Cardiac fibroblast (primary cell): ENCODE measurements at regions not wholly inside any gene's neighbourhood (a gene's known extent, or its start where the extent isn't known, plus 50 kb on each side); places are given as distances from the start of the nearest gene placed in this dataset.
A peak's percentile ranks its signal among the peaks of the same experiment; 100 is the strongest.

Experiments
- DNase-seq, 2 donors: peaks; one replicate each; pipeline versions ENCODE4 v3.0.0 to v3.0.0-alpha.2; 2010; ENCODE audit warnings: low read depth in 2 of 2
- H3K4me3 ChIP-seq, 2 donors: replicated peaks in 1 of 2; 1 replicate in 1 of 2; 2 replicates in 1 of 2; pipeline ENCODE4 v1.5.1; 2011; ENCODE audit warnings: low read depth in 2 of 2, low read length in 2 of 2, mild to moderate bottlenecking in 2 of 2, moderate library complexity in 1 of 2
- TF ChIP-seq, protein P1 (sequence below): IDR thresholded peaks from one replicate; pipeline ENCODE4 v1.5.1; 2011; ENCODE audit warnings: low read depth, mild to moderate bottlenecking, low read length, inconsistent platforms

- H3K4me3 ChIP-seq = no peak overlapping the region
- DNase-seq = peak; percentile 80 to 89
- TF ChIP-seq, protein P1, sequence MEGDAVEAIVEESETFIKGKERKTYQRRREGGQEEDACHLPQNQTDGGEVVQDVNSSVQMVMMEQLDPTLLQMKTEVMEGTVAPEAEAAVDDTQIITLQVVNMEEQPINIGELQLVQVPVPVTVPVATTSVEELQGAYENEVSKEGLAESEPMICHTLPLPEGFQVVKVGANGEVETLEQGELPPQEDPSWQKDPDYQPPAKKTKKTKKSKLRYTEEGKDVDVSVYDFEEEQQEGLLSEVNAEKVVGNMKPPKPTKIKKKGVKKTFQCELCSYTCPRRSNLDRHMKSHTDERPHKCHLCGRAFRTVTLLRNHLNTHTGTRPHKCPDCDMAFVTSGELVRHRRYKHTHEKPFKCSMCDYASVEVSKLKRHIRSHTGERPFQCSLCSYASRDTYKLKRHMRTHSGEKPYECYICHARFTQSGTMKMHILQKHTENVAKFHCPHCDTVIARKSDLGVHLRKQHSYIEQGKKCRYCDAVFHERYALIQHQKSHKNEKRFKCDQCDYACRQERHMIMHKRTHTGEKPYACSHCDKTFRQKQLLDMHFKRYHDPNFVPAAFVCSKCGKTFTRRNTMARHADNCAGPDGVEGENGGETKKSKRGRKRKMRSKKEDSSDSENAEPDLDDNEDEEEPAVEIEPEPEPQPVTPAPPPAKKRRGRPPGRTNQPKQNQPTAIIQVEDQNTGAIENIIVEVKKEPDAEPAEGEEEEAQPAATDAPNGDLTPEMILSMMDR = no peak
Measured at GRCh38 chr17:77881545-77881944, 77.0 kb upstream of the TNRC6C start.

DNA sequence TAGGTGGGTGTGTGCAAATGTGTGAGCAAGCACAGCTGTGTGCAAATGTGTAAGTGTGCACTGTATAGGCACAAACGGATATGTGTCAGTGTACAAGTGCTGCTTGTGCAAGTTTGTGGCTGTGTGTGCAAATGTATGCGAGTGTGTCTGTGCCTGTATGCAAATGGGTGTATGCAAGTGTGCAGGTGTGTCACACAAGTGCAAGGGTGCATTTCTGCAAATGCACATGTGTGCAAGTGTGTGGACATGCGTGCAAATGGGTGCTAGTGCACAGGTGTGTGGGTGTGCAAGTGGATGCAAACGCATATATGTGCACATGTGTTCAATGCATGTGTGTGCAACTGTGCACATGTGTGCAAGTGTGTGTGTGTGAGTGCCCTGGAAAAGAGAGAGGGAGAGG is 76.5 kb upstream of the TNRC6C start:
- H3K4me3 ChIP-seq = no peak overlapping the region
- no peak for DNase-seq
- TF ChIP-seq, protein P1 = no peak

DNA sequence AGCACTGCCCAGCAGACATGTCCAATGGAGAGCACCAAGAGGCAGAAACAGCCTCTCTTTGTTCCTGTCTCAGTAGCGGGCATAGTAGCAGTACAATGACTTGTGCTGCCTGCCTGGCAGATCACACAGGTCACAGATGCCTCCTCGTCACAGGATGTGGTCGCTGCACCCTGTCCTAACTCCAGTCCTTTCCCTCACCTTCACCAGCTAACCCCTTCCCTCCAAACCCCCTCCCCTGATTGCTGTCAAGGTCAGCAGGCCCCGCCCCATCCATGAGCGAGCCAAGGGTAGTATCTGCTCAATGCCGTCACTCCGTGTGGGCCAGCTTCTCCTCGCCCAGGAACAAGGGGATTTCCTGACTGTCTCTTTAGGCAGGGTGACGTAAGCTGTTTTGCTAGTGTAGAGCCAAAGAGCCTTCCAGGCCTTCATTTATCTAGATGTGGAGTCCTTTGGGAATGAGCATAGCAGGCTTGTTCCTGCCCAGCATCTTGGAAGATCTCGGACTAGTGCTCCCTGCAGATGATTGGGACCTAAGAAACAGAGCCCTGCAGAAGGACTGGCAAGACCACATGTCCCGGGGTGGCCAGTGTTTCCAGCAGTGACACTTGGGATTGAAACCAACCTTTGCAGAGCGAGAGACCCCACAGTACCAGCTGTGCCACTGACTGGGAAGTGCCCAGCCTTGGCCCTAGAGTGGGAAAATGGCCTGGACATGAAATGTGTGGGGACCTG is 75.9 kb upstream of the TNRC6C start:
- no peak overlapping the region for H3K4me3 ChIP-seq
- TF ChIP-seq, protein P1 = no peak
- DNase-seq = peak; percentile 89 to 92

- no peak for DNase-seq
- TF ChIP-seq, protein P1 = no peak
- no peak overlapping the region for H3K4me3 ChIP-seq
Measured at GRCh38 chr17:77883213-77883650, 75.3 kb upstream of the TNRC6C start.

GRCh38 chr17:77884019-77884418 is 74.5 kb upstream of the TNRC6C start:
- DNase-seq = peak in 1 of 2 donors; percentile 39
- no peak overlapping the region for H3K4me3 ChIP-seq
- TF ChIP-seq, protein P1 = no peak

- no peak for DNase-seq
- TF ChIP-seq, protein P1 = no peak
- no peak overlapping the region for H3K4me3 ChIP-seq
Measured at GRCh38 chr17:77884967-77885641, 73.4 kb upstream of the TNRC6C start.
